WERI-Rb-1 (cell line): ENCODE measurements at regions not wholly inside any gene's neighbourhood (a gene's known extent, or its start where the extent isn't known, plus 50 kb on each side); places are given as distances from the start of the nearest gene placed in this dataset.

Experiments
- DNase-seq: peaks from one replicate; pipeline ENCODE4 v3.0.0-alpha.2; 2020
- H3K27ac ChIP-seq: fragments of 250-450 bp; sonication (Bioruptor Pico); 2 replicates; pipeline ENCODE4 v1.5.1; 2020; ENCODE audit warnings: mild to moderate bottlenecking, moderate library complexity
- H3K27me3 ChIP-seq: fragments of 250-450 bp; sonication (Bioruptor Pico); 2 replicates; pipeline ENCODE4 v1.5.1; 2021; ENCODE audit warnings: mild to moderate bottlenecking, low read depth, moderate library complexity; ENCODE audit not compliant: insufficient read depth, severe bottlenecking
- H3K36me3 ChIP-seq: fragments of 250-450 bp; sonication (Bioruptor Pico); 2 replicates; pipeline ENCODE4 v1.5.1; 2020; ENCODE audit warnings: mild to moderate bottlenecking, moderate library complexity
- H3K4me3 ChIP-seq: 2 replicates; pipeline ENCODE4 v1.5.1; 2011; ENCODE audit warnings: low read depth, mild to moderate bottlenecking, control low read depth, low read length
- H3K9me3 ChIP-seq: fragments of 250-450 bp; sonication (Bioruptor Pico); 2 replicates; pipeline ENCODE4 v1.5.1; 2021; ENCODE audit warnings: mild to moderate bottlenecking, moderate library complexity; ENCODE audit not compliant: severe bottlenecking
- TF ChIP-seq, protein P1 (sequence below): IDR thresholded peaks from 2 replicates; pipeline ENCODE4 v1.5.1; 2011; ENCODE audit warnings: low read depth, mild to moderate bottlenecking, control low read depth, inconsistent platforms, low read length

DNA sequence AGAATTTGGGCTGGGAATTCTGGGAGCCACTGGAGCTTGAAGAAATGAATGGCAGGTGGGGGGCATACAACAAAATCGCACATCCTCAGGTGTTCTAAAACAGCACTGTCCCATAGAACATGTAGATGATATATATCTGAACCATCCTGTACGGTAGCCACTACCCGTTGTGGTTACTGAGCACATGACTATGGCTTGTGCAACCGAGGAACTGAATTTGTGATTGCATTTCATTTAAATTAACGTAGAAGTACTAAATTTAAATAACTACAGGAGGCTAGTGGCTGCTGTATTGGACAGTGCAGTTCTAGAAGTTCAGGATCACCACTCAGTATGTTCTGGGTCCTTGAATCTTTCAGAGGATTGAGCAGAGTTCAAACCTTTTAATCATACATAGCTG is 172.4 kb downstream of the PHETA1 start:
- no peak overlapping the region for H3K4me3 ChIP-seq
- no peaks in the 10 kb centered on the region for H3K9me3 ChIP-seq
- no peak for DNase-seq
- TF ChIP-seq, protein P1, sequence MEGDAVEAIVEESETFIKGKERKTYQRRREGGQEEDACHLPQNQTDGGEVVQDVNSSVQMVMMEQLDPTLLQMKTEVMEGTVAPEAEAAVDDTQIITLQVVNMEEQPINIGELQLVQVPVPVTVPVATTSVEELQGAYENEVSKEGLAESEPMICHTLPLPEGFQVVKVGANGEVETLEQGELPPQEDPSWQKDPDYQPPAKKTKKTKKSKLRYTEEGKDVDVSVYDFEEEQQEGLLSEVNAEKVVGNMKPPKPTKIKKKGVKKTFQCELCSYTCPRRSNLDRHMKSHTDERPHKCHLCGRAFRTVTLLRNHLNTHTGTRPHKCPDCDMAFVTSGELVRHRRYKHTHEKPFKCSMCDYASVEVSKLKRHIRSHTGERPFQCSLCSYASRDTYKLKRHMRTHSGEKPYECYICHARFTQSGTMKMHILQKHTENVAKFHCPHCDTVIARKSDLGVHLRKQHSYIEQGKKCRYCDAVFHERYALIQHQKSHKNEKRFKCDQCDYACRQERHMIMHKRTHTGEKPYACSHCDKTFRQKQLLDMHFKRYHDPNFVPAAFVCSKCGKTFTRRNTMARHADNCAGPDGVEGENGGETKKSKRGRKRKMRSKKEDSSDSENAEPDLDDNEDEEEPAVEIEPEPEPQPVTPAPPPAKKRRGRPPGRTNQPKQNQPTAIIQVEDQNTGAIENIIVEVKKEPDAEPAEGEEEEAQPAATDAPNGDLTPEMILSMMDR: no peak
- no peak overlapping the region for H3K27ac ChIP-seq
- H3K27me3 ChIP-seq: no peaks in the 10 kb centered on the region
- no peaks in the 10 kb centered on the region for H3K36me3 ChIP-seq

DNA sequence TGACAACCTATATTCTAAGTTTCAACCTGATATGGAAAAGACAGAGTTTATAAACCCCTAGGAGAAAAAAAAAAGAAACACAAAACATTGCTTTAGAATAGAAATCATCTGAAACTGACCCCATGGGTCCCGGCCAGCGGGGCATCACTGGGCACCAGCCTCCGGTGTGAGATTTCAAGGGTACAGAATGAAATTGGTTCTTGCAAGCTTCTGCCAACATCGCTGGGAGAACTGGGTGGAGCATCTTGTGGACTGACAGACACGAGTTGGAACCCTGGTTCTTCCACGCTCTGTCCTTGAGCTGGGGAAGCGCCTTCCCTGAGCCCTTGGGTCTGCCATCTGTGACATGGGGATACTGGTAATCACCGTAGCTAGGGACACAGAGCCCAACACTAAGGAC is 173.6 kb downstream of the PHETA1 start:
- TF ChIP-seq, protein P1: no peak
- no peaks in the 10 kb centered on the region for H3K27me3 ChIP-seq

GRCh38 chr12:111194703-111195051 is 174.2 kb downstream of the PHETA1 start:
- Histone ChIP-seq H3K27ac (no peak overlapping the region), H3K9me3 (no peaks in the 10 kb centered on the region), H3K36me3 (no peaks in the 10 kb centered on the region), H3K27me3 (no peaks in the 10 kb centered on the region), H3K4me3 (no peak overlapping the region)
- DNase-seq: no peak
- TF ChIP-seq, protein P1: no peak

More for the DNA sequence above, 173.6 kb downstream of the PHETA1 start:
- no peak overlapping the region for H3K4me3 ChIP-seq
- H3K9me3 ChIP-seq: no peaks in the 10 kb centered on the region
- no peaks in the 10 kb centered on the region for H3K36me3 ChIP-seq
- no peak overlapping the region for H3K27ac ChIP-seq
- no peak for DNase-seq

DNA sequence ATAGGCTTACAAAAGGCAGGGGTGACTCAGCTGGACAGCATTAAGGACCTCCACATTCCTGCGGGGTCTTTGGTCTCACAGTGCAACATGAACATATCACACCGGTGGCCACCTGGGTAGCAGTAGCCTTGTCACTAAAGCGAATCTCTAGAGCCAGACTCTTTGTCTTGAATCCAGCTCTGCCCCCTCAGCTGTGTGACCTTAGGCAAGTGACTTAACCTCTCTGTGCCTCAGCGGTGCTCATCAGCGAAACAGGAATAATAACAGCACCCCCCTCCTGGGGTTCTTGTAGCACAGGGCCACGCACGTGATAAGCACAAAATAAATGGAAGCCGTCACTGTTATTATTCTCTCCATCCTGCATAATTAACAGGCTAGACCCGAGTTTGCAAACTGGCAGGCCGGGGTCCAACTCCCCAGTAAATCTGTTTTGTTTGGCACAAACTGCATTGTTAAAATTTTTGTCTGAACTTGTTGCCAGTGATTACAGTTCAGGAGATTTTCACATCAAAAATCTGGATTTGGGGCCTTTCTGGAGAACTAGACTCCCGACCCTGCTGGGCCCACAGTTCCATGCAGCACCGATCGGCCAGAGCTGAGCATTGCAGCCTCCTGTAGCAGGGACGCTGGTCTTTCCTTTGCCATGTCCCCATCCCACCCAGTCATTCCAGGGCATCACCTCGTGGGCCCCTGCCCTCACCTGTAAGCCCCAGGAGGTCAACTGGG is 174.8 kb downstream of the PHETA1 start:
- TF ChIP-seq, protein P1: no peak
- Histone ChIP-seq H3K36me3 (no peaks in the 10 kb centered on the region), H3K9me3 (no peaks in the 10 kb centered on the region), H3K4me3 (no peak overlapping the region), H3K27me3 (no peaks in the 10 kb centered on the region), H3K27ac (no peak overlapping the region)
- DNase-seq: no peak

GRCh38 chr12:111193496-111193895 is 175.4 kb downstream of the PHETA1 start:
- Histone ChIP-seq H3K36me3 (no peaks in the 10 kb centered on the region), H3K27ac (no peak overlapping the region), H3K4me3 (no peak overlapping the region), H3K9me3 (no peaks in the 10 kb centered on the region), H3K27me3 (no peaks in the 10 kb centered on the region)
- DNase-seq: no peak
- TF ChIP-seq, protein P1: no peak

DNA sequence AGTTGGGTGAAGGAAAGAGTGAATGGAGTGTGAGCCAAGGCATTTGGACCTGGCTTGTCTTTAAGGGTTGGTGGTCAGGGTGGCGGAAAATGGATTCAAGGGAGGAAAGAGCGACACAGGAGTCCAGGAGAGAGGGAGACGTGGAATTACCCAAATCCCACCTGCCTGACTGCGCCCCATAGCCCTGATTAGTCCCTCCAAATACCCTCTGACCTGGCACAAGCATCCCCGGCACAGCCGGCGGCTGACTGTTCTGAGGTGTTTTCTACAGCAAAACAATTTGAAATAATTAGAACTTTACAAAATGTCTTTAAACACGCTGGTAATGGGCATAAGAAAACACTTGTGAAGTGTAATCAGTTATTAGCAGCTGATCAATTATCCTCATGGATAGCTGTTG is 175.8 kb downstream of the PHETA1 start:
- TF ChIP-seq, protein P1: no peak
- no peaks in the 10 kb centered on the region for H3K36me3 ChIP-seq

More for the DNA sequence above, 175.8 kb downstream of the PHETA1 start:
- Histone ChIP-seq H3K27ac (no peak overlapping the region), H3K27me3 (no peaks in the 10 kb centered on the region), H3K4me3 (no peak overlapping the region), H3K9me3 (no peaks in the 10 kb centered on the region)
- no peak for DNase-seq
